Endothelial cell of hepatic sinusoid (primary cell): ENCODE measurements at regions not wholly inside any gene's neighbourhood (a gene's known extent, or its start where the extent isn't known, plus 50 kb on each side); places are given as distances from the start of the nearest gene placed in this dataset.

Source experiments
- in situ Hi-C: cut with HindIII; loops from 2 replicates; pipeline ENCODE4 v1.10.0; 2017; ENCODE audit warnings: low sequenced_read_pairs

GRCh38 chr10:130800281-130800680 is 511.2 kb downstream of the TCERG1L start:
- in situ Hi-C loops: no loop called here

GRCh38 chr10:130801276-130801675 is 510.2 kb downstream of the TCERG1L start:
- in situ Hi-C loops: no loop called here

GRCh38 chr10:130801784-130802183 is 509.7 kb downstream of the TCERG1L start:
- in situ Hi-C loops: no loop called here

- in situ Hi-C loops: no loop called here
Measured at GRCh38 chr10:130802301-130802700, 509.2 kb downstream of the TCERG1L start.

- in situ Hi-C loops: no loop called here
Measured at GRCh38 chr10:130804281-130804680, 507.2 kb downstream of the TCERG1L start.

- in situ Hi-C loops: no loop called here
Measured at GRCh38 chr10:130804778-130805634, 506.5 kb downstream of the TCERG1L start.

- in situ Hi-C loops: no loop called here
Measured at GRCh38 chr10:130805635-130806030, 505.9 kb downstream of the TCERG1L start.

GRCh38 chr10:130806426-130806825 is 505.1 kb downstream of the TCERG1L start:
- in situ Hi-C loops: no loop called here

- in situ Hi-C loops: no loop called here
Measured at GRCh38 chr10:130807096-130807495, 504.4 kb downstream of the TCERG1L start.

- in situ Hi-C loops: no loop called here
Measured at GRCh38 chr10:130807721-130808120, 503.8 kb downstream of the TCERG1L start.

- in situ Hi-C loops: no loop called here
Measured at GRCh38 chr10:130808243-130808642, 503.3 kb downstream of the TCERG1L start.

- in situ Hi-C loops: no loop called here
Measured at GRCh38 chr10:130808686-130809085, 502.8 kb downstream of the TCERG1L start.

- in situ Hi-C loops: no loop called here
Measured at GRCh38 chr10:130809181-130809580, 502.3 kb downstream of the TCERG1L start.

- in situ Hi-C loops: no loop called here
Measured at GRCh38 chr10:130809761-130810515, 501.6 kb downstream of the TCERG1L start.

GRCh38 chr10:130810856-130811255 is 500.7 kb downstream of the TCERG1L start:
- in situ Hi-C loops: no loop called here

- in situ Hi-C loops: no loop called here
Measured at GRCh38 chr10:130812381-130813148, 499.0 kb downstream of the TCERG1L start.

GRCh38 chr10:130814610-130815009 is 496.9 kb downstream of the TCERG1L start:
- in situ Hi-C loops: no loop called here

GRCh38 chr10:130816116-130816901 is 495.2 kb downstream of the TCERG1L start:
- in situ Hi-C loops: no loop called here

GRCh38 chr10:130817046-130817624 is 494.4 kb downstream of the TCERG1L start:
- in situ Hi-C loops: no loop called here

- in situ Hi-C loops: no loop called here
Measured at GRCh38 chr10:130817674-130818073, 493.8 kb downstream of the TCERG1L start.
